Tibial artery (tissue), 4 donors: ENCODE measurements at regions not wholly inside any gene's neighbourhood (a gene's known extent, or its start where the extent isn't known, plus 50 kb on each side); places are given as distances from the start of the nearest gene placed in this dataset.
"Not testable (repeated sequence)": the region's sequence is repeated elsewhere in the genome, so short reads cannot be mapped to it uniquely, and the experiment has no call there.

Experiments
- DNase-seq, 2 donors: peaks; one replicate each; pipeline ENCODE4 v3.0.0-alpha.2; 2019
- H3K27ac ChIP-seq, 2 donors: fragments of 200-600 bp; sonication (generic) in 1 of 2; 1 replicate in 1 of 2; 2 replicates in 1 of 2; pipeline ENCODE4 v1.5.1; 2018 to 2019; ENCODE audit warnings: mild to moderate bottlenecking in 1 of 2
- H3K27me3 ChIP-seq, 2 donors: fragments of 200-600 bp; sonication (generic) in 1 of 2; one replicate each; pipeline versions ENCODE4 v1.5.1 to v1.6.0; 2016 to 2019
- H3K36me3 ChIP-seq, 3 donors: fragments of 200-600 bp; sonication (generic) in 2 of 3; one replicate each; pipeline ENCODE4 v1.5.1; 2016 to 2019; ENCODE audit warnings: mild to moderate bottlenecking in 2 of 3
- H3K4me1 ChIP-seq, 4 donors: fragments of 200-600 bp; sonication (generic) in 2 of 4; 1 replicate in 3 of 4; 2 replicates in 1 of 4; pipeline ENCODE4 v1.5.1; 2016 to 2019
- H3K4me3 ChIP-seq, 2 donors: fragments of 200-600 bp; sonication (generic) in 1 of 2; 1 replicate in 1 of 2; 2 replicates in 1 of 2; pipeline ENCODE4 v1.5.1; 2018 to 2019; ENCODE audit warnings: mild to moderate bottlenecking in 2 of 2
- H3K9me3 ChIP-seq, 3 donors: fragments of 200-600 bp; sonication (generic) in 1 of 3; one replicate each; pipeline ENCODE4 v1.5.1; 2016 to 2019
- CTCF ChIP-seq, 2 experiments: fragments of 200-600 bp in 1 of 2; fragments of 450-650 bp in 1 of 2; IDR thresholded peaks; one replicate each; pipeline ENCODE4 v1.5.1; 2017 to 2019; ENCODE audit warnings: antibody characterized with exemption in 2 of 2, mild to moderate bottlenecking in 1 of 2, moderate library complexity in 1 of 2
- intact Hi-C: fragments of 100-400 bp; cut with DNase I; formaldehyde crosslinking; loops from one replicate; pipeline ENCODE4 v1.15.0; 2023; ENCODE audit warnings: low total_unique reads

GRCh38 chr2:88942798-88943197 is 251.3 kb downstream of the RPIA start:
- DNase-seq = no peak
- Histone ChIP-seq H3K27me3 (no peaks in the 10 kb centered on the region), H3K4me3 (no peak overlapping the region), H3K27ac (no peak overlapping the region), H3K9me3 (no peaks in the 10 kb centered on the region), H3K4me1 (no peaks in the 10 kb centered on the region), H3K36me3 (no peaks in the 10 kb centered on the region)
- TF ChIP-seq CTCF (IDR thresholded peaks at IDR 0.05) = no peak
- intact Hi-C loops = no loop called here

- no peak for TF ChIP-seq CTCF (IDR thresholded peaks at IDR 0.05)
- Histone ChIP-seq H3K27me3 (no peaks in the 10 kb centered on the region), H3K27ac (no peak overlapping the region), H3K36me3 (no peaks in the 10 kb centered on the region), H3K4me1 (no peaks in the 10 kb centered on the region), H3K9me3 (no peaks in the 10 kb centered on the region), H3K4me3 (no peak overlapping the region)
- intact Hi-C loops = no loop called here
- DNase-seq = no peak
Measured at GRCh38 chr2:88949336-88949735, 257.9 kb downstream of the RPIA start.

GRCh38 chr2:88950010-88950409 is 258.5 kb downstream of the RPIA start:
- Histone ChIP-seq H3K27me3 (peaks cover 0 to 3% of the 10 kb centered on the region in 2 donors), H3K27ac (no peak overlapping the region), H3K4me1 (no peaks in the 10 kb centered on the region), H3K36me3 (no peaks in the 10 kb centered on the region), H3K4me3 (no peak overlapping the region), H3K9me3 (no peaks in the 10 kb centered on the region)
- TF ChIP-seq CTCF (IDR thresholded peaks at IDR 0.05) = no peak
- intact Hi-C loops = no loop called here
- no peak for DNase-seq

GRCh38 chr2:88955607-88956006 is 264.1 kb downstream of the RPIA start:
- no peaks in the 10 kb centered on the region for H3K36me3 ChIP-seq
- H3K4me1 ChIP-seq = no peaks in the 10 kb centered on the region
- DNase-seq = no peak
- H3K9me3 ChIP-seq = no peaks in the 10 kb centered on the region
- peaks cover 0 to 3% of the 10 kb centered on the region in 2 donors for H3K27me3 ChIP-seq
- H3K4me3 ChIP-seq = no peak overlapping the region
- no peak for TF ChIP-seq CTCF (IDR thresholded peaks at IDR 0.05)
- intact Hi-C loops = no loop called here
- no peak overlapping the region for H3K27ac ChIP-seq

GRCh38 chr2:88959480-88960204 is 268.2 kb downstream of the RPIA start:
- intact Hi-C loops = no loop called here
- no peaks in the 10 kb centered on the region for H3K9me3 ChIP-seq
- no peak for DNase-seq
- H3K4me3 ChIP-seq = no peak overlapping the region
- no peak for TF ChIP-seq CTCF (IDR thresholded peaks at IDR 0.05)
- H3K36me3 ChIP-seq = no peaks in the 10 kb centered on the region
- no peak overlapping the region for H3K27ac ChIP-seq
- H3K4me1 ChIP-seq = no peaks in the 10 kb centered on the region
- H3K27me3 ChIP-seq = peaks cover 0 to 3% of the 10 kb centered on the region in 2 donors

- H3K27me3 ChIP-seq, H3K36me3 ChIP-seq, H3K9me3 ChIP-seq, intact Hi-C loops, H3K27ac ChIP-seq, DNase-seq, H3K4me1 ChIP-seq, H3K4me3 ChIP-seq: not testable (repeated sequence)
Measured at GRCh38 chr2:88961323-88961722, 269.9 kb downstream of the RPIA start.
